ENCODE measurements at regions not wholly inside any gene's neighbourhood (a gene's known extent, or its start where the extent isn't known, plus 50 kb on each side); places are given as distances from the start of the nearest gene placed in this dataset.
"Not testable (repeated sequence)": the region's sequence is repeated elsewhere in the genome, so short reads cannot be mapped to it uniquely, and the experiment has no call there.

DNA sequence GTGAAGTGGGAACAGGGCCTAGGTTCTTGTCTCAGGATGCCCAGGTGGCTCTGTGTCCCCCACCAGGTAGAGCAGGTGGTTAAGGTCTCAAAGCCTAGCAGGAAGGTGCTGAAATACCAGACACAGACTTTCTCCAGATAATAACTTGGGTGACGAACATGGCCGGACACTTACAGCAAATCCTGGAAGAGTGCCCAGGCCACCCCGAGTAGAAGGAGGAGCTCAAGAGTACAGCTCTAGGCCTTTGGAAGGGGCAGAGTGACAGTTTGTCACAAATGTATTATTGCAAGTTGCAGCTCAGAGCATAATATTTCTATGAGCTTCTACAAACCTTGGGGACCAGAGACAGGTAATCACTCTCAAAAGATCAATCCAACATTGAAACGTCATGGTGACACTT is 251.6 kb upstream of the SOX4 start:
- in situ Hi-C loops (cut with MboI; ENCODE audit: low pct_unique_long_range_greater_than_20kb, low sequenced_read_pairs, unreplicated experiment), result no loop called here
- TF ChIP-seq CTCF (IDR thresholded peaks at IDR 0.05; ENCODE audit: extremely low read depth, insufficient read depth, missing control alignments), result no peak

DNA sequence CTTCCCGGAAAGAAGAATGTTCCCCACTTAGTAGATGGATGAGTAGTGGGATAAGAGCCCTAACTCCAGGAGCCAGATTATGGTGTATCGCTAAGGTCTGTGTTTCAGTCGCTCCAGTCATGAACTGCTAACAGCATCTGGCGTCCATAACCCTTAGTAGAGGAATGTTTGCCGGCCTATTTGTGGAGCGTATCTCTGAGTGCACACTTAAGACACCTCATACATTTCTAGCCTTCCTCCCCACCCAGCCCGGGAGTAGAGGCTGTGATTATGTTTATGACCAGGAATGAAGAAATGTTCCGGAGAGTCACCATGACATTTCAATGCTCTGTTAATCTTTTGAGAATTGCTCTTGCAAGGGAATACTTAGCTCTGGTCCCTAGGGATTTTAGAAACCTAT is 251.1 kb upstream of the SOX4 start:
- in situ Hi-C loops (cut with MboI; ENCODE audit: low pct_unique_long_range_greater_than_20kb, low sequenced_read_pairs, unreplicated experiment), result no loop called here
- no peak for DNase-seq (ENCODE audit: low spot score)
- no peak for TF ChIP-seq CTCF (IDR thresholded peaks at IDR 0.05; ENCODE audit: extremely low read depth, insufficient read depth, missing control alignments)

More for the DNA sequence above, 251.6 kb upstream of the SOX4 start:
- no peak for DNase-seq (ENCODE audit: low spot score)

DNA sequence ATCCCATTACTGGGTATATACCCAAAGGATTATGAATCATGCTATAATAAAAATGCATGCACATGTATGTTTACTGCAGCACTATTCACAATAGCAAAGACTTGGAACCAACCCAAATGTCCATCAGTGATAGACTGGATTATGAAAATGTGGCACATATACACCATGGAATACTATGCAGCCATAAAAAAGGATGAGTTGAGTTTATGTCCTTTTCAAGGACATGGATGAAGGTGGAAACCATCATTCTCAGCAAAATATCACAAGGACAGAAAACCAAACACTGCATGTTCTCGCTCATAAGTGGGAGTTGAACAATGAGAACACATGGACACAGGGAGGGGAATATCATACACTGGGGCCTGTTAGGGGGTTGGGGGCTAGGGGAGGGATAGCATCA is 247.8 kb upstream of the SOX4 start:
- in situ Hi-C loops (cut with MboI; ENCODE audit: low pct_unique_long_range_greater_than_20kb, low sequenced_read_pairs, unreplicated experiment); DNase-seq (ENCODE audit: low spot score): not testable (repeated sequence)

DNA sequence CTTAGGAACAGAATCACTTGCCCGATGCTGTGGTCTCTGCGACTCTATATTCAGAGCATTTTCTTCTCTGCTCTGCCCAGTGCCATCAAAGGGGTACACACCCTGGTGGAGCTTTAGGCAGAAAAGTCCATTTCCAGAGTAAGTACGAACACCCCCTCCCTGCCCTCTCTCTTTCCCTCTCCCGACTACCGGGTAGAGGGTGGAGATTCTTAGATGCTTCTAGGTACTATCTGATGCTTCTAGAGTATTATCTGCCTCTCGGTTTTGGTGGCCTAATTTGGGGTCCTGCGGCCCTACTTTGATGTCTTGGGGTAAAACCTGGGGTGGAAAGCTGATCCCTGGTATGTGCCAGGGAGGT is 245.4 kb upstream of the SOX4 start:
- TF ChIP-seq CTCF (IDR thresholded peaks at IDR 0.05; ENCODE audit: extremely low read depth, insufficient read depth, missing control alignments), result no peak
- no peak for DNase-seq (ENCODE audit: low spot score)
- in situ Hi-C loops (cut with MboI; ENCODE audit: low pct_unique_long_range_greater_than_20kb, low sequenced_read_pairs, unreplicated experiment), result no loop called here

GRCh38 chr6:21348504-21349195 is 244.9 kb upstream of the SOX4 start:
- no peak for TF ChIP-seq CTCF (IDR thresholded peaks at IDR 0.05; ENCODE audit: extremely low read depth, insufficient read depth, missing control alignments)
- no peak for DNase-seq (ENCODE audit: low spot score)
- in situ Hi-C loops (cut with MboI; ENCODE audit: low pct_unique_long_range_greater_than_20kb, low sequenced_read_pairs, unreplicated experiment), result no loop called here

DNA sequence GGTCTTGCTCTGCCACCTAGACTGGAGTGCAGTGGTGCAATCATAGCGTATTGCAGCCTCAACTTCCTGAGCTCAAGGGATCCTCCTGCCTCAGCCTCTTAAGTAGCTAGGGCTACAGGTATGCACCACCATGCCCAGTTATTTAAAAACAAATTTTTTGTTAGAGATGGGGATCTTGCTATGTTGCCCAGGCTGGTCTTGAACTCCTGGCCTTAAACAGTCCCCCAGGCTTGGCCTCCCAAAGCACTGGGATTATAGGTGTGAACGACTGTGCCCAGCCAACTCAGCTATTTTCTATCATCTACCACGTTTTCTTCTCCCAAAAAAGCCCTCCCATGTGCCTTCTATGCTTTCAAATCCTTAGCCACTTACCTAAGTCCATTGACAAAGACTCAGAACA is 243.7 kb upstream of the SOX4 start:
- TF ChIP-seq CTCF (IDR thresholded peaks at IDR 0.05; ENCODE audit: extremely low read depth, insufficient read depth, missing control alignments), result no peak
- no peak for DNase-seq (ENCODE audit: low spot score)
- in situ Hi-C loops (cut with MboI; ENCODE audit: low pct_unique_long_range_greater_than_20kb, low sequenced_read_pairs, unreplicated experiment), result no loop called here

- in situ Hi-C loops (cut with MboI; ENCODE audit: low pct_unique_long_range_greater_than_20kb, low sequenced_read_pairs, unreplicated experiment), result no loop called here
- DNase-seq (ENCODE audit: low spot score), result no peak
- no peak for TF ChIP-seq CTCF (IDR thresholded peaks at IDR 0.05; ENCODE audit: extremely low read depth, insufficient read depth, missing control alignments)
Measured at GRCh38 chr6:21350926-21351325, 242.6 kb upstream of the SOX4 start.
